HepG2 (cell line): ENCODE measurements at regions not wholly inside any gene's neighbourhood (a gene's known extent, or its start where the extent isn't known, plus 50 kb on each side); places are given as distances from the start of the nearest gene placed in this dataset.

Experiments
- ATAC-seq: fragments of 200-7000 bp; cut with Tn5 transposase; 3 replicates; pipeline ENCODE4 v1.9.1; 2020; ENCODE audit warnings: mild to moderate bottlenecking, moderate library complexity
- BruUV-seq: library from RNA; stranded (reverse); fragments of 400-500 nt; replicated peaks from 2 replicates; lab custom pipeline; 2021; lab: Mats Ljungman, UMichigan
- CTCF ChIA-PET: fragments of 300-600 bp; formaldehyde crosslinking; extraction: SDS; loops from one replicate; lab custom pipeline; 2021; ENCODE audit warnings: low total read pairs, inconsistent platforms, low intra/inter-chr PET ratio; lab: Yijun Ruan, JAX
- POLR2A ChIA-PET: fragments of 350-600 bp; sonication (Branson Sonifier 250); formaldehyde crosslinking; loops from one replicate; lab custom pipeline; 2020; ENCODE audit warnings: antibody characterized with exemption, inconsistent platforms; lab: Yijun Ruan, JAX
- DNase-seq: peaks from one replicate; pipeline ENCODE4 v3.0.0-alpha.2; 2015; ENCODE audit warnings: low spot score
- FAIRE-seq: peaks from 3 replicates; lab custom pipeline; 2011; peaks lifted over from hg19 to GRCh38; lab: Jason Lieb, UNC
- H2AFZ ChIP-seq: one replicate; pipeline ENCODE4 v1.6.1; 2011; ENCODE audit warnings: low read length, inconsistent platforms
- H3K27ac ChIP-seq: fragments of 300-600 bp; 3 replicates; pipeline ENCODE4 v1.8.0; 2011; ENCODE audit warnings: mixed run types, mild to moderate bottlenecking, mixed read lengths, low read length, inconsistent platforms; ENCODE audit not compliant: insufficient read depth; ENCODE audit errors: extremely low read length
- H3K27me3 ChIP-seq, 2 experiments: fragments of 200-600 bp in 1 of 2; 2 replicates in 1 of 2; 3 replicates in 1 of 2; pipeline versions ENCODE4 v1.6.0 to v1.8.0; 2011; ENCODE audit warnings: low read length in 2 of 2, mild to moderate bottlenecking in 2 of 2, moderate library complexity in 2 of 2, inconsistent platforms in 1 of 2; ENCODE audit not compliant: insufficient read depth in 2 of 2, control insufficient read depth in 1 of 2
- H3K36me3 ChIP-seq, 2 experiments: fragments of 200-600 bp in 1 of 2; replicated peaks in 1 of 2; 2 replicates in 1 of 2; 3 replicates in 1 of 2; pipeline versions ENCODE4 v1.5.1 to v1.8.0; 2011; ENCODE audit warnings: low read length in 2 of 2, inconsistent platforms in 1 of 2; ENCODE audit not compliant: insufficient read depth in 2 of 2, control insufficient read depth in 1 of 2
- H3K4me1 ChIP-seq: 2 replicates; pipeline ENCODE4 v1.5.1; 2012; ENCODE audit warnings: low read length, inconsistent platforms; ENCODE audit not compliant: insufficient read depth
- H3K4me2 ChIP-seq: 2 replicates; pipeline ENCODE4 v1.6.0; 2011; ENCODE audit warnings: low read depth, low read length, inconsistent platforms
- H3K4me3 ChIP-seq, 3 experiments: fragments of 200-600 bp in 1 of 3; sonication (generic), shearing (Covaris generic) in 1 of 3; replicated peaks in 1 of 3; 2 replicates each; pipeline ENCODE4 v1.5.1; 2011 to 2016; ENCODE audit warnings: low read length in 3 of 3, inconsistent platforms in 2 of 3, low read depth in 2 of 3, mild to moderate bottlenecking in 2 of 3, control low read depth in 1 of 3, mixed read lengths in 1 of 3; ENCODE audit not compliant: insufficient read depth in 1 of 3
- H3K79me2 ChIP-seq: one replicate; pipeline ENCODE4 v1.6.1; 2011; ENCODE audit warnings: low read length, inconsistent platforms; ENCODE audit not compliant: insufficient read depth
- H3K9ac ChIP-seq: 2 replicates; pipeline ENCODE4 v1.6.0; 2011; ENCODE audit warnings: mild to moderate bottlenecking, low read depth, low read length, inconsistent platforms; ENCODE audit not compliant: insufficient read depth
- H3K9me3 ChIP-seq: 2 replicates; pipeline ENCODE4 v1.5.1; 2012; ENCODE audit warnings: mild to moderate bottlenecking, low read length
- H4K20me1 ChIP-seq: 2 replicates; pipeline ENCODE4 v1.6.0; 2011; ENCODE audit warnings: inconsistent platforms, mild to moderate bottlenecking, low read length, moderate library complexity; ENCODE audit not compliant: insufficient read depth
- ASH2L ChIP-seq: fragments of 300-600, 200-600 bp; sonication (generic); IDR thresholded peaks from 2 replicates; pipeline ENCODE4 v1.7.0; 2017; ENCODE audit warnings: low read depth, mild to moderate bottlenecking, moderate library complexity, mixed read lengths, low read length; ENCODE audit not compliant: insufficient read length
- CCAR2 ChIP-seq: fragments of 200-400 bp; formaldehyde crosslinking; optimal IDR thresholded peaks from 2 replicates; pipeline ENCODE3; 2018; ENCODE audit warnings: low read depth, mild to moderate bottlenecking, low read length, moderate library complexity
- EED ChIP-seq: sonication (generic); formaldehyde crosslinking; IDR thresholded peaks from 2 replicates; pipeline ENCODE4 v1.5.0; 2020; ENCODE audit warnings: mild to moderate bottlenecking, missing genetic modification reagents
- HNRNPL ChIP-seq: fragments of 200-400 bp; formaldehyde crosslinking; IDR thresholded peaks from 2 replicates; pipeline ENCODE4 v1.6.1; 2017; ENCODE audit warnings: mild to moderate bottlenecking, low read depth, low read length
- KDM5B ChIP-seq: sonication (generic); formaldehyde crosslinking; IDR thresholded peaks from 2 replicates; pipeline ENCODE4 v1.4.0; 2020; ENCODE audit warnings: missing genetic modification reagents, mild to moderate bottlenecking, borderline replicate concordance
- LCORL ChIP-seq, 2 experiments: fragments of 450-650 bp in 1 of 2; sonication (generic) in 1 of 2; formaldehyde crosslinking in 1 of 2; IDR thresholded peaks; 2 replicates each; pipeline versions ENCODE4 v1.5.0 to v1.6.1; 2017 to 2020; ENCODE audit warnings: antibody characterized with exemption in 1 of 2, missing genetic modification reagents in 1 of 2
- NCOR1 ChIP-seq: fragments of 200-600 bp; sonication (generic); IDR thresholded peaks from 2 replicates; pipeline ENCODE4 v1.7.0; 2017; ENCODE audit warnings: antibody characterized with exemption, low read length, borderline replicate concordance
- NFYB ChIP-seq: sonication (generic); formaldehyde crosslinking; IDR thresholded peaks from 2 replicates; pipeline ENCODE4 v1.4.0; 2020; ENCODE audit warnings: missing genetic modification reagents
- NFYC ChIP-seq: IDR thresholded peaks from 2 replicates; pipeline ENCODE4 v1.6.1; 2016; ENCODE audit warnings: missing genetic modification reagents, missing compliant biosample characterization
- NR0B2 ChIP-seq: sonication (generic); formaldehyde crosslinking; IDR thresholded peaks from 2 replicates; pipeline ENCODE4 v1.4.0; 2020; ENCODE audit warnings: mild to moderate bottlenecking, missing genetic modification reagents
- ZNF543 ChIP-seq: sonication (generic); formaldehyde crosslinking; IDR thresholded peaks from 2 replicates; pipeline ENCODE4 v1.4.0; 2020; ENCODE audit warnings: mild to moderate bottlenecking, missing genetic modification reagents
- ZNF552 ChIP-seq: sonication (generic); formaldehyde crosslinking; IDR thresholded peaks from 2 replicates; pipeline ENCODE4 v1.9.0; 2022; ENCODE audit warnings: missing genetic modification reagents, mild to moderate bottlenecking, borderline replicate concordance
- WGBS: methylation state at CpG from one replicate; pipeline ENCODE4 v1.1.6; 2017; ENCODE audit warnings: low lambda C conversion rate; 5-methylcytosine and 5-hydroxymethylcytosine counted together
- in situ Hi-C: cut with HindIII; loops from 2 replicates; pipeline ENCODE4 v1.10.0; 2017; ENCODE audit warnings: low pct_unique_long_range_greater_than_20kb; ENCODE audit not compliant: extremely low pct_ligation_motif_present
- intact Hi-C: fragments of 100-400 bp; cut with micrococcal nuclease; formaldehyde crosslinking; loops from one replicate; pipeline ENCODE4 v1.10.0; 2022; ENCODE audit not compliant: unreplicated experiment
- TF ChIP-seq, protein P1 (sequence below): sonication (generic); formaldehyde crosslinking; IDR thresholded peaks from 2 replicates; pipeline ENCODE4; 2020; ENCODE audit warnings: missing genetic modification reagents, mild to moderate bottlenecking, borderline replicate concordance

DNA sequence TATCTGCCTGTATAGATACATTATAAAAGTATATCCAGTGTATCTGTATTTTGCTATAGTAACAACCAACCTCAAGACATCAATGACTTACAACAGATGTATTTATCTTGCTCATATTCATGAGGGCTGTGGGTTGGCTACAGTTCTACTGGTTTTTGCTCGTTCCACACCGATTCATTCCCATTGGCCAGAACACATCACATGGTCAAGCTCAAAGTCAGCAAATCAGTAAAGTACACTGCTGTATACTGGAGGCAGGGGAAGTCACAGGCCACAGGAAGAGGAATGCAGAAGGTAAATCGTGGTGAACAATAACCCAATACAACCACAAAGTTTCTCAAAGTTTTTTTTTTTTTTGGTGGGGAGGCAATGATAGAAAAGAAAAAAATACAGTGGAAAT, 180.0 kb upstream of the CDKN3 start:
- no peak for ATAC-seq
- WGBS, result 38% methylated on average over 3 of the region's 3 CpGs

DNA sequence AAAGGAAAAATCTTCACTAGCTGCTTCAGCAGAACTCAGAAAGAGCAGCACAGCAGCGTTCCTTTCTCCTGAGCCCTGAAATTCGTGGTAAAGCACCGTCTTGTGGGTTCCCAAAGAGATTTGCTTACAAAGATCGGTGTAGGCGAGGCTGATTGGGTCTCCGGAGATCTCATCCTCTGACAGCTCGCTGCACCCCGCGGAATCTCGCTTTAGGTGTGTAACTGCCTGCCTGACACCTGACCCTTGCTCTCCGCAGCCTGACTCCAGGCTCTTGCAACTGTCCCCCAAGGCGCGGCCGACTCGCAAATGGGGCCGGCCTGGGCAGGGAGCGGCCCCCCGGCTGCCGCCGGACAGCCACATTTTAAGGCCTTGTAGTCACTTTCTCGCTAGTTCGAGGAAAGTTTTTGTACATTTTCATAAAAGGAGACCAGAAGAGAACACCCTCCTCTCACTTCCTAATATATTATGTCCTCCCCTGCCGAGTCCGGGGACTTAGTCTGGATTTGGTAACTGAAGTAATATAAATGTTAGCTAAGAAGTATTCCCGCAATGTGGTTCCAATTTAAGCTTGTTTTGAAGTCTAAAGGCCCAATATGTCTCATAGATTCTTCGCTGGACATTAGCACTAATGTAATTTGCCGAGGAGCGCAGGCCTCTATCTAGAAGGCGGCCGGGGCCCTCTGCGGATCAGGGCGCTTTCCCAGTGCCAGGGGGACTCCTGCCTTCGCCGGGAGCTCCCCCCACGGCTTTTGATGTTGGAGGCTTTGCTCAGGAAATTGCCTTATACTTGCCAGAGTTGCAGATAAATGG, 177.3 kb upstream of the CDKN3 start:
- H3K9ac ChIP-seq, result no peak overlapping the region
- DNase-seq (no peak), FAIRE-seq (no peak), ATAC-seq (no peak)
- ChIA-PET POLR2A (no interaction called here), CTCF (no interaction called here)
- no peak overlapping the region for H3K4me3 ChIP-seq
- 86% methylated on average over 35 of the region's 35 CpGs for whole genome bisulfite sequencing
- no peak overlapping the region for H3K4me2 ChIP-seq
- intact Hi-C loops (no loop called here), in situ Hi-C loops (no loop called here)
- H3K9me3 ChIP-seq, result no peaks in the 10 kb centered on the region
- no peaks in the 10 kb centered on the region for H3K36me3 ChIP-seq
- H3K4me1 ChIP-seq, result peaks cover 31% of the 10 kb centered on the region
- H3K27ac ChIP-seq, result no peak overlapping the region
- H4K20me1 ChIP-seq, result no peaks in the 10 kb centered on the region
- H2AFZ ChIP-seq, result no peak overlapping the region
- no peaks in the 10 kb centered on the region for H3K79me2 ChIP-seq
- H3K27me3 ChIP-seq, result no peaks in the 10 kb centered on the region
- no TSS peak for BruUV-seq
- TF ChIP-seq CCAR2 (no peak), ZNF543 (CRISPR knock-in tag) (no peak), HNRNPL (no peak), KDM5B (CRISPR knock-in tag) (no peak), ASH2L (no peak), LCORL (IDR thresholded peaks at IDR 0.05) (no peak), LCORL (CRISPR knock-in tag; IDR thresholded peaks at IDR 0.05) (no peak), NCOR1 (no peak)
- TF ChIP-seq, protein P1, sequence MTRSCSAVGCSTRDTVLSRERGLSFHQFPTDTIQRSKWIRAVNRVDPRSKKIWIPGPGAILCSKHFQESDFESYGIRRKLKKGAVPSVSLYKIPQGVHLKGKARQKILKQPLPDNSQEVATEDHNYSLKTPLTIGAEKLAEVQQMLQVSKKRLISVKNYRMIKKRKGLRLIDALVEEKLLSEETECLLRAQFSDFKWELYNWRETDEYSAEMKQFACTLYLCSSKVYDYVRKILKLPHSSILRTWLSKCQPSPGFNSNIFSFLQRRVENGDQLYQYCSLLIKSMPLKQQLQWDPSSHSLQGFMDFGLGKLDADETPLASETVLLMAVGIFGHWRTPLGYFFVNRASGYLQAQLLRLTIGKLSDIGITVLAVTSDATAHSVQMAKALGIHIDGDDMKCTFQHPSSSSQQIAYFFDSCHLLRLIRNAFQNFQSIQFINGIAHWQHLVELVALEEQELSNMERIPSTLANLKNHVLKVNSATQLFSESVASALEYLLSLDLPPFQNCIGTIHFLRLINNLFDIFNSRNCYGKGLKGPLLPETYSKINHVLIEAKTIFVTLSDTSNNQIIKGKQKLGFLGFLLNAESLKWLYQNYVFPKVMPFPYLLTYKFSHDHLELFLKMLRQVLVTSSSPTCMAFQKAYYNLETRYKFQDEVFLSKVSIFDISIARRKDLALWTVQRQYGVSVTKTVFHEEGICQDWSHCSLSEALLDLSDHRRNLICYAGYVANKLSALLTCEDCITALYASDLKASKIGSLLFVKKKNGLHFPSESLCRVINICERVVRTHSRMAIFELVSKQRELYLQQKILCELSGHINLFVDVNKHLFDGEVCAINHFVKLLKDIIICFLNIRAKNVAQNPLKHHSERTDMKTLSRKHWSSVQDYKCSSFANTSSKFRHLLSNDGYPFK (CRISPR knock-in tag), result no peak

More for the DNA sequence above, 180.0 kb upstream of the CDKN3 start:
- no peak overlapping the region for H3K4me2 ChIP-seq
- BruUV-seq, result no TSS peak
- no peaks in the 10 kb centered on the region for H4K20me1 ChIP-seq
- DNase-seq (no peak), FAIRE-seq (no peak)
- no peaks in the 10 kb centered on the region for H3K36me3 ChIP-seq
- H3K79me2 ChIP-seq, result no peaks in the 10 kb centered on the region
- no peak overlapping the region for H3K9ac ChIP-seq
- peaks cover 26% of the 10 kb centered on the region for H3K4me1 ChIP-seq
- no peak overlapping the region for H3K4me3 ChIP-seq
- no peak overlapping the region for H2AFZ ChIP-seq
- ChIA-PET CTCF (no interaction called here), POLR2A (no interaction called here)
- H3K9me3 ChIP-seq, result no peaks in the 10 kb centered on the region
- no peak overlapping the region for H3K27ac ChIP-seq
- in situ Hi-C loops, result no loop called here
- intact Hi-C loops, result no loop called here
- no peaks in the 10 kb centered on the region for H3K27me3 ChIP-seq
- TF ChIP-seq NR0B2 (CRISPR knock-in tag), result no peak
- peak; percentile 60 for TF ChIP-seq NFYB (CRISPR knock-in tag)
- 0 out of 2 replicates have a peak, but pooled peaks have one; percentile 31 for TF ChIP-seq NFYC (CRISPR knock-in tag)
- TF ChIP-seq ZNF552, result no peak
- no peak for TF ChIP-seq EED (CRISPR knock-in tag)
